ENCODE measurements at regions not wholly inside any gene's neighbourhood (a gene's known extent, or its start where the extent isn't known, plus 50 kb on each side); places are given as distances from the start of the nearest gene placed in this dataset.

GRCh38 chr6:121838842-121839241 is 403.4 kb downstream of the GJA1 start:
- Histone ChIP-seq H3K27me3 (ENCODE audit: insufficient read depth, low read length) (no peaks in the 10 kb centered on the region), H3K4me1 (ENCODE audit: insufficient read depth, low read length) (no peaks in the 10 kb centered on the region), H3K4me3 (ENCODE audit: low read length in 2 of 2) (no peak overlapping the region), H3K9me3 (ENCODE audit: control insufficient read depth in 1 of 2, low read length in 2 of 2) (no peaks in the 10 kb centered on the region), H3K36me3 (ENCODE audit: insufficient read depth, low read length) (no peaks in the 10 kb centered on the region), H3K27ac (ENCODE audit: low read depth, low read length) (no peak overlapping the region)
- H3K27ac Mint-ChIP-seq = no peak overlapping the region
- POLR2A ChIA-PET (ENCODE audit: partially characterized antibody) = no interaction called here
- peaks cover 0 to under 1% (median 0%) of the 10 kb centered on the region in 8 donors for H3K9me3 Mint-ChIP-seq
- CTCF ChIA-PET (ENCODE audit: partially characterized antibody) = no interaction called here
- H3K36me3 Mint-ChIP-seq = no peaks in the 10 kb centered on the region
- intact Hi-C loops (cut with micrococcal nuclease) = no loop called here
- peaks cover 0 to 2% of the 10 kb centered on the region in 2 donors for H3K27me3 Mint-ChIP-seq
- DNase-seq = no peak
- H3K4me3 Mint-ChIP-seq = no peak overlapping the region
- no peaks in the 10 kb centered on the region for H3K4me1 Mint-ChIP-seq

- H3K27ac Mint-ChIP-seq = no peak overlapping the region
- H3K36me3 ChIP-seq (ENCODE audit: insufficient read depth, low read length) = no peaks in the 10 kb centered on the region
- no peaks in the 10 kb centered on the region for H3K27me3 ChIP-seq (ENCODE audit: insufficient read depth, low read length)
- no peaks in the 10 kb centered on the region for H3K36me3 Mint-ChIP-seq
- no peaks in the 10 kb centered on the region for H3K4me1 ChIP-seq (ENCODE audit: insufficient read depth, low read length)
- no peak for DNase-seq
- H3K4me3 Mint-ChIP-seq = no peak overlapping the region
- no peaks in the 10 kb centered on the region for H3K4me1 Mint-ChIP-seq
- no peak overlapping the region for H3K27ac ChIP-seq (ENCODE audit: low read depth, low read length)
- no peaks in the 10 kb centered on the region for H3K9me3 ChIP-seq (ENCODE audit: control insufficient read depth in 1 of 2, low read length in 2 of 2)
- peaks cover 0 to 3% (median 0%) of the 10 kb centered on the region in 8 donors for H3K9me3 Mint-ChIP-seq
- CTCF ChIA-PET (ENCODE audit: partially characterized antibody) = no interaction called here
- H3K4me3 ChIP-seq (ENCODE audit: low read length in 2 of 2) = no peak overlapping the region
- intact Hi-C loops (cut with micrococcal nuclease) = no loop called here
- POLR2A ChIA-PET (ENCODE audit: partially characterized antibody) = no interaction called here
- H3K27me3 Mint-ChIP-seq = no peaks in the 10 kb centered on the region
Measured at GRCh38 chr6:121839896-121840295, 404.4 kb downstream of the GJA1 start.

- peaks cover 0 to 3% (median 0%) of the 10 kb centered on the region in 8 donors for H3K9me3 Mint-ChIP-seq
- H3K4me1 ChIP-seq (ENCODE audit: insufficient read depth, low read length) = no peaks in the 10 kb centered on the region
- no peak overlapping the region for H3K4me3 ChIP-seq (ENCODE audit: low read length in 2 of 2)
- CTCF ChIA-PET (ENCODE audit: partially characterized antibody) = no interaction called here
- no peaks in the 10 kb centered on the region for H3K27me3 ChIP-seq (ENCODE audit: insufficient read depth, low read length)
- H3K9me3 ChIP-seq (ENCODE audit: control insufficient read depth in 1 of 2, low read length in 2 of 2) = no peaks in the 10 kb centered on the region
- no peak overlapping the region for H3K27ac Mint-ChIP-seq
- no peaks in the 10 kb centered on the region for H3K27me3 Mint-ChIP-seq
- no peak for DNase-seq
- H3K36me3 Mint-ChIP-seq = no peaks in the 10 kb centered on the region
- no peaks in the 10 kb centered on the region for H3K4me1 Mint-ChIP-seq
- no peak overlapping the region for H3K27ac ChIP-seq (ENCODE audit: low read depth, low read length)
- intact Hi-C loops (cut with micrococcal nuclease) = no loop called here
- POLR2A ChIA-PET (ENCODE audit: partially characterized antibody) = no interaction called here
- no peak overlapping the region for H3K4me3 Mint-ChIP-seq
- H3K36me3 ChIP-seq (ENCODE audit: insufficient read depth, low read length) = no peaks in the 10 kb centered on the region
Measured at GRCh38 chr6:121844898-121845297, 409.5 kb downstream of the GJA1 start.

- DNase-seq = no peak
- no peak overlapping the region for H3K27ac ChIP-seq (ENCODE audit: low read depth, low read length)
- no peak overlapping the region for H3K4me3 ChIP-seq (ENCODE audit: low read length in 2 of 2)
- no peaks in the 10 kb centered on the region for H3K4me1 Mint-ChIP-seq
- H3K36me3 Mint-ChIP-seq = no peaks in the 10 kb centered on the region
- H3K9me3 ChIP-seq (ENCODE audit: control insufficient read depth in 1 of 2, low read length in 2 of 2) = no peaks in the 10 kb centered on the region
- no peak overlapping the region for H3K27ac Mint-ChIP-seq
- H3K27me3 ChIP-seq (ENCODE audit: insufficient read depth, low read length) = no peaks in the 10 kb centered on the region
- no peaks in the 10 kb centered on the region for H3K36me3 ChIP-seq (ENCODE audit: insufficient read depth, low read length)
- intact Hi-C loops (cut with micrococcal nuclease) = no loop called here
- POLR2A ChIA-PET (ENCODE audit: partially characterized antibody) = no interaction called here
- no peaks in the 10 kb centered on the region for H3K4me1 ChIP-seq (ENCODE audit: insufficient read depth, low read length)
- H3K27me3 Mint-ChIP-seq = no peaks in the 10 kb centered on the region
- H3K4me3 Mint-ChIP-seq = no peak overlapping the region
- H3K9me3 Mint-ChIP-seq = peaks cover 0 to 3% (median 0%) of the 10 kb centered on the region in 8 donors
- CTCF ChIA-PET (ENCODE audit: partially characterized antibody) = interaction anchor here (1.5 kb wide), 1 partner anchor 11 kb away, joined by 4 read pairs; no protein-coding TSS in a partner anchor
Measured at GRCh38 chr6:121847806-121848522, 412.5 kb downstream of the GJA1 start.

- Mint-ChIP-seq H3K36me3 (no peaks in the 10 kb centered on the region), H3K27ac (no peak overlapping the region), H3K4me3 (no peak overlapping the region), H3K4me1 (no peaks in the 10 kb centered on the region), H3K27me3 (no peaks in the 10 kb centered on the region), H3K9me3 (peaks cover 0 to 3% (median 0%) of the 10 kb centered on the region in 8 donors)
- ChIA-PET CTCF (ENCODE audit: partially characterized antibody) (no interaction called here), POLR2A (ENCODE audit: partially characterized antibody) (no interaction called here)
- Histone ChIP-seq H3K27ac (ENCODE audit: low read depth, low read length) (no peak overlapping the region), H3K9me3 (ENCODE audit: control insufficient read depth in 1 of 2, low read length in 2 of 2) (no peaks in the 10 kb centered on the region), H3K4me3 (ENCODE audit: low read length in 2 of 2) (no peak overlapping the region), H3K27me3 (ENCODE audit: insufficient read depth, low read length) (no peaks in the 10 kb centered on the region), H3K36me3 (ENCODE audit: insufficient read depth, low read length) (no peaks in the 10 kb centered on the region), H3K4me1 (ENCODE audit: insufficient read depth, low read length) (no peaks in the 10 kb centered on the region)
- DNase-seq = no peak
- intact Hi-C loops (cut with micrococcal nuclease) = no loop called here
Measured at GRCh38 chr6:121848523-121849255, 413.2 kb downstream of the GJA1 start.

- no peak overlapping the region for H3K27ac Mint-ChIP-seq
- no peaks in the 10 kb centered on the region for H3K4me1 Mint-ChIP-seq
- POLR2A ChIA-PET (ENCODE audit: partially characterized antibody) = no interaction called here
- H3K36me3 Mint-ChIP-seq = no peaks in the 10 kb centered on the region
- H3K27ac ChIP-seq (ENCODE audit: low read depth, low read length) = no peak overlapping the region
- H3K4me1 ChIP-seq (ENCODE audit: insufficient read depth, low read length) = no peaks in the 10 kb centered on the region
- no peaks in the 10 kb centered on the region for H3K27me3 ChIP-seq (ENCODE audit: insufficient read depth, low read length)
- intact Hi-C loops (cut with micrococcal nuclease) = no loop called here
- H3K9me3 Mint-ChIP-seq = peaks cover 0 to 2% (median 0%) of the 10 kb centered on the region in 8 donors
- no peak overlapping the region for H3K4me3 Mint-ChIP-seq
- CTCF ChIA-PET (ENCODE audit: partially characterized antibody) = no interaction called here
- no peaks in the 10 kb centered on the region for H3K9me3 ChIP-seq (ENCODE audit: control insufficient read depth in 1 of 2, low read length in 2 of 2)
- no peak overlapping the region for H3K4me3 ChIP-seq (ENCODE audit: low read length in 2 of 2)
- no peaks in the 10 kb centered on the region for H3K27me3 Mint-ChIP-seq
- H3K36me3 ChIP-seq (ENCODE audit: insufficient read depth, low read length) = no peaks in the 10 kb centered on the region
- DNase-seq = no peak
Measured at GRCh38 chr6:121849477-121849876, 414.0 kb downstream of the GJA1 start.

- Mint-ChIP-seq H3K4me3 (no peak overlapping the region), H3K36me3 (no peaks in the 10 kb centered on the region), H3K4me1 (no peaks in the 10 kb centered on the region), H3K27me3 (no peaks in the 10 kb centered on the region), H3K27ac (no peak overlapping the region), H3K9me3 (peaks cover 0 to 2% (median 0%) of the 10 kb centered on the region in 8 donors)
- no peaks in the 10 kb centered on the region for H3K36me3 ChIP-seq (ENCODE audit: insufficient read depth, low read length)
- H3K4me3 ChIP-seq (ENCODE audit: low read length in 2 of 2) = no peak overlapping the region
- H3K4me1 ChIP-seq (ENCODE audit: insufficient read depth, low read length) = no peaks in the 10 kb centered on the region
- POLR2A ChIA-PET (ENCODE audit: partially characterized antibody) = no interaction called here
- no peaks in the 10 kb centered on the region for H3K27me3 ChIP-seq (ENCODE audit: insufficient read depth, low read length)
- intact Hi-C loops (cut with micrococcal nuclease) = no loop called here
- no peaks in the 10 kb centered on the region for H3K9me3 ChIP-seq (ENCODE audit: control insufficient read depth in 1 of 2, low read length in 2 of 2)
- H3K27ac ChIP-seq (ENCODE audit: low read depth, low read length) = no peak overlapping the region
- no peak for DNase-seq
- CTCF ChIA-PET (ENCODE audit: partially characterized antibody) = no interaction called here
Measured at GRCh38 chr6:121851056-121851455, 415.6 kb downstream of the GJA1 start.
